ENCODE measurements at regions not wholly inside any gene's neighbourhood (a gene's known extent, or its start where the extent isn't known, plus 50 kb on each side); places are given as distances from the start of the nearest gene placed in this dataset.
A peak's percentile ranks its signal among the peaks of the same experiment; 100 is the strongest.

DNA sequence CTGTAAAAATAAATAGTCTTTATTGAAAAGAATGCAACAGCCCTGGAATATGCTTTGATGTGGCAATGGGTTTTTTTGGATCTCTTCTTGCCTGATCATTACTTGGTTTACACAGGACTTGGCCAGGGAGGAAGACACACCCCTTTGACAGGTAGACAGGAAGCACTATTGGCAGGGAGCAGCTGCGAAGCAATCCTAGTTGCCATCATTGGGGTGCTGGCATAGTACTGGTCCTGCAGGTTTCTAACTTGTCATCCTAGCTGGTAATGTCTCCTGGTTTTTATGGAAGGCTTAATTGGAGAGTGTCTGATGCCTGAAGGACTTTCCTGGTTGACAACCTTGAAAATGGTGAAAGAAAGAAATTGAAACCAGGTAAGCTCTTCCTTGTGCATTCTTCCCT lies 71.2 kb upstream of the CCN6 start:
- H3K4me1 Mint-ChIP-seq (ENCODE audit: insufficient read depth, unreplicated experiment), result peaks cover 12% of the 10 kb centered on the region
- no TSS peak for BruUV-seq (replicated peaks)
- H3K27me3 Mint-ChIP-seq (ENCODE audit: insufficient read depth, unreplicated experiment), result no peaks in the 10 kb centered on the region
- intact Hi-C loops (cut with micrococcal nuclease), result no loop called here
- H3K27ac Mint-ChIP-seq (ENCODE audit: low read depth, unreplicated experiment), result no peak overlapping the region
- POLR2A ChIA-PET, result interaction anchor here (0.8 to 1.1 kb wide), 2 partner anchors 9 to 109 kb away, joined by 4 read pairs; partner anchors contain the start of gene FYN
- TF ChIP-seq, protein P1, sequence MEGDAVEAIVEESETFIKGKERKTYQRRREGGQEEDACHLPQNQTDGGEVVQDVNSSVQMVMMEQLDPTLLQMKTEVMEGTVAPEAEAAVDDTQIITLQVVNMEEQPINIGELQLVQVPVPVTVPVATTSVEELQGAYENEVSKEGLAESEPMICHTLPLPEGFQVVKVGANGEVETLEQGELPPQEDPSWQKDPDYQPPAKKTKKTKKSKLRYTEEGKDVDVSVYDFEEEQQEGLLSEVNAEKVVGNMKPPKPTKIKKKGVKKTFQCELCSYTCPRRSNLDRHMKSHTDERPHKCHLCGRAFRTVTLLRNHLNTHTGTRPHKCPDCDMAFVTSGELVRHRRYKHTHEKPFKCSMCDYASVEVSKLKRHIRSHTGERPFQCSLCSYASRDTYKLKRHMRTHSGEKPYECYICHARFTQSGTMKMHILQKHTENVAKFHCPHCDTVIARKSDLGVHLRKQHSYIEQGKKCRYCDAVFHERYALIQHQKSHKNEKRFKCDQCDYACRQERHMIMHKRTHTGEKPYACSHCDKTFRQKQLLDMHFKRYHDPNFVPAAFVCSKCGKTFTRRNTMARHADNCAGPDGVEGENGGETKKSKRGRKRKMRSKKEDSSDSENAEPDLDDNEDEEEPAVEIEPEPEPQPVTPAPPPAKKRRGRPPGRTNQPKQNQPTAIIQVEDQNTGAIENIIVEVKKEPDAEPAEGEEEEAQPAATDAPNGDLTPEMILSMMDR (IDR thresholded peaks at IDR 0.05; ENCODE audit: unreplicated experiment), result no peak
- no peaks in the 10 kb centered on the region for H3K36me3 Mint-ChIP-seq (ENCODE audit: insufficient read depth, unreplicated experiment)
- CTCF ChIA-PET, result no interaction called here
- no peaks in the 10 kb centered on the region for H3K9me3 Mint-ChIP-seq (ENCODE audit: unreplicated experiment)
- H3K4me3 Mint-ChIP-seq (ENCODE audit: unreplicated experiment), result no peak overlapping the region
- DNase-seq (ENCODE audit: unreplicated experiment), result no peak

- Mint-ChIP-seq H3K4me1 (ENCODE audit: insufficient read depth, unreplicated experiment) (peaks cover 12% of the 10 kb centered on the region), H3K36me3 (ENCODE audit: insufficient read depth, unreplicated experiment) (no peaks in the 10 kb centered on the region), H3K27ac (ENCODE audit: low read depth, unreplicated experiment) (no peak overlapping the region), H3K9me3 (ENCODE audit: unreplicated experiment) (no peaks in the 10 kb centered on the region), H3K27me3 (ENCODE audit: insufficient read depth, unreplicated experiment) (no peaks in the 10 kb centered on the region), H3K4me3 (ENCODE audit: unreplicated experiment) (no peak overlapping the region)
- TF ChIP-seq, protein P1 (IDR thresholded peaks at IDR 0.05; ENCODE audit: unreplicated experiment), result no peak
- BruUV-seq (replicated peaks), result no TSS peak
- POLR2A ChIA-PET, result interaction anchor here (0.8 to 3.5 kb wide), 3 partner anchors 10 to 110 kb away, joined by 4 to 30 read pairs (median 4); partner anchors contain the start of gene FYN
- CTCF ChIA-PET, result no interaction called here
- DNase-seq (ENCODE audit: unreplicated experiment), result no peak
- intact Hi-C loops (cut with micrococcal nuclease), result no loop called here
Measured at GRCh38 chr6:111983193-111983592, 70.7 kb upstream of the CCN6 start.

DNA sequence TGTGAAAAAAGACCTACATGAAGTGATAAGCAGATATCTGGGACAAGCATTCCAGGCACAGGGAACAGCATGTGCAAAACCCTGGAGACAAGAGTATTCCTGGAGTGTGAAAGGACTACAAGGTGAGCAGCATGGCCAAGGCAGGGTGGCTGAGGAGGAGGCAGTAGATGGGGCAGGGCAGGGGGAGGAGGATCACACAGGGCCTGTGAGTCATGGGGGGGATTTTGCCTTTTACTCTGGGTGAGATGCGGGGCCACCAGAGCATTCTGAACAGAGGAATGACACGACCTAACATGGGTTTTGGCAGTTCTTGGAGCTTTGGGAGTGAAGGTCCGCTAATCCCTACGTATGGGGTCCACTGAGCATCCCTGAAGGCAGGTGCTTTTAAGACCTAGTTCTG lies 69.8 kb upstream of the CCN6 start:
- intact Hi-C loops (cut with micrococcal nuclease), result no loop called here
- peaks cover 12% of the 10 kb centered on the region for H3K4me1 Mint-ChIP-seq (ENCODE audit: insufficient read depth, unreplicated experiment)
- DNase-seq (ENCODE audit: unreplicated experiment), result no peak
- CTCF ChIA-PET, result interaction anchor here (1.5 kb wide), 1 partner anchor 10 kb away, joined by 6 read pairs; no protein-coding TSS in a partner anchor
- TF ChIP-seq, protein P1 (IDR thresholded peaks at IDR 0.05; ENCODE audit: unreplicated experiment), result no peak
- H3K27ac Mint-ChIP-seq (ENCODE audit: low read depth, unreplicated experiment), result no peak overlapping the region
- POLR2A ChIA-PET, result interaction anchor here (2.1 to 3.5 kb wide), 2 partner anchors 9 to 11 kb away, joined by 7 to 30 read pairs; no protein-coding TSS in a partner anchor
- H3K4me3 Mint-ChIP-seq (ENCODE audit: unreplicated experiment), result no peak overlapping the region
- H3K9me3 Mint-ChIP-seq (ENCODE audit: unreplicated experiment), result no peaks in the 10 kb centered on the region
- no TSS peak for BruUV-seq (replicated peaks)
- no peaks in the 10 kb centered on the region for H3K27me3 Mint-ChIP-seq (ENCODE audit: insufficient read depth, unreplicated experiment)
- peaks cover 6% of the 10 kb centered on the region for H3K36me3 Mint-ChIP-seq (ENCODE audit: insufficient read depth, unreplicated experiment)

- BruUV-seq (replicated peaks), result no TSS peak
- peak overlapping the region; percentile 40 for H3K27ac Mint-ChIP-seq (ENCODE audit: low read depth, unreplicated experiment)
- ChIA-PET CTCF (interaction anchor here (0.8 to 1.5 kb wide), 3 partner anchors 11 to 30 kb away, joined by 3 to 6 read pairs (median 3); no protein-coding TSS in a partner anchor), POLR2A (interaction anchor here (0.8 to 3.5 kb wide), 3 partner anchors 9 to 62 kb away, joined by 3 to 30 read pairs (median 7); no protein-coding TSS in a partner anchor)
- peaks cover 12% of the 10 kb centered on the region for H3K4me1 Mint-ChIP-seq (ENCODE audit: insufficient read depth, unreplicated experiment)
- no peak for DNase-seq (ENCODE audit: unreplicated experiment)
- no peak overlapping the region for H3K4me3 Mint-ChIP-seq (ENCODE audit: unreplicated experiment)
- peaks cover 6% of the 10 kb centered on the region for H3K36me3 Mint-ChIP-seq (ENCODE audit: insufficient read depth, unreplicated experiment)
- no peaks in the 10 kb centered on the region for H3K27me3 Mint-ChIP-seq (ENCODE audit: insufficient read depth, unreplicated experiment)
- TF ChIP-seq, protein P1 (IDR thresholded peaks at IDR 0.05; ENCODE audit: unreplicated experiment), result no peak
- intact Hi-C loops (cut with micrococcal nuclease), result no loop called here
- H3K9me3 Mint-ChIP-seq (ENCODE audit: unreplicated experiment), result no peaks in the 10 kb centered on the region
Measured at GRCh38 chr6:111984516-111985201, 69.2 kb upstream of the CCN6 start.

Data from MCF 10A (cell line).